GM18519 (cell line): ENCODE measurements at regions not wholly inside any gene's neighbourhood (a gene's known extent, or its start where the extent isn't known, plus 50 kb on each side); places are given as distances from the start of the nearest gene placed in this dataset.
"Not testable (repeated sequence)": the region's sequence is repeated elsewhere in the genome, so short reads cannot be mapped to it uniquely, and the experiment has no call there.

ENCODE experiments used
- ATAC-seq: cut with Tn5 transposase; IDR thresholded peaks from one replicate; pipeline ENCODE4 v1.9.1; 2021; ENCODE audit warnings: mild to moderate bottlenecking, moderate library complexity; ENCODE audit not compliant: unreplicated experiment, low FRiP score

- ATAC-seq: no peak
Observed at GRCh38 chrX:74085642-74086236, 218.2 kb upstream of the ZCCHC13 start.

DNA sequence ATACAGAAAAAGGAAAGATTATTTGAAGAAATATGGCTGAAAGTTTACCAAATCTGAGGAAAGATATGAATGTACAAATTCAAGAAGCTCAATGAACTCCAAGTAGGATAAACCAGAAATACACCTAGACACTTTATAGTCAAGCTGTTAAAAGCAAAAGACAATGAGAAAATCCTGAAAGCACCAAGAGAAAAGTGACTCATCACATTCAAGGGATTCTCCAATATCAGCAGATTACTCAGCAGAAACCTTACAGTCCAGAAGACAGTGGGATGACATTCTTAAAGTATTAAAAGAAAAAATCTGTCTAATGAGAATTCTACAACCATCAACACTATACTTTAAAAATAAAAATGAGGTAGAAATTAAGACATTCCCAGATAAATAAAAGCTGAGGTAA lies 223.8 kb upstream of the ZCCHC13 start:
- no peak for ATAC-seq

- no peak for ATAC-seq
Observed at GRCh38 chrX:74065831-74066390, 213.4 kb upstream of the XIST start.

DNA sequence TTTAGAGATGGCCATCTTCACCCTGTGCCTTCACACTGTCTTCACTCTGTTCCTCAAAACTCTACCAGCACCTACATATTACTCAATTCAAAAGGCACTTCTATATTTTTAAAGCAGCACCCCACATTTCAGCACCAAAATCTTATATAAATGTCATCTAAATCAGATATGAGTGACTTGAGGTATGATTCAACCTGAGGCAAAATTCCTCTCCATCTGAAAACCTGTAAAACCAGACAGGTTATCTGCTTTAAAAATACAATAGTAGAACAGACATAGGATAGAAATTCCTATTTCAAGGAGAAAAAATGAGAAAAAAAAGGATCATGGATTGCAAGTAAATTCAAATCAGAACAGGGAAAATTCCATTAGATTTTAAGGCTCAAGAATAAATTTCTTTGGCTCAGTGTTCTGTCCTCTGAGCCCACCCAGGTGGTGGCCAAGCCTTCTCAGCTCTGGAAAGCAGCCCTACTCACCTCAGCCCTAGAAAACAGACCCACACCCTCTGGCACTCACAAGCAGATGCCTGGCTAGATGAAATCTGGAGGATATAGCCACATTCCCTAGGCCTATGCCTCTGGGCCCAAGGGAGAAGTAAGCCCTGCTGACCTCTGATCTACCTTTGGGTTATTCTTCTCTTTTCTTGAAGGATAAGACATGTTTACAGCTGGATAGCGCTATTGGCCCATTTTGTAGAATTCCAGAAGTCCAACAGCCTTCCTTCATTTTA lies 211.1 kb upstream of the XIST start:
- no peak for ATAC-seq

- ATAC-seq: no peak
Observed at GRCh38 chrX:74061879-74062278, 209.4 kb upstream of the XIST start.

DNA sequence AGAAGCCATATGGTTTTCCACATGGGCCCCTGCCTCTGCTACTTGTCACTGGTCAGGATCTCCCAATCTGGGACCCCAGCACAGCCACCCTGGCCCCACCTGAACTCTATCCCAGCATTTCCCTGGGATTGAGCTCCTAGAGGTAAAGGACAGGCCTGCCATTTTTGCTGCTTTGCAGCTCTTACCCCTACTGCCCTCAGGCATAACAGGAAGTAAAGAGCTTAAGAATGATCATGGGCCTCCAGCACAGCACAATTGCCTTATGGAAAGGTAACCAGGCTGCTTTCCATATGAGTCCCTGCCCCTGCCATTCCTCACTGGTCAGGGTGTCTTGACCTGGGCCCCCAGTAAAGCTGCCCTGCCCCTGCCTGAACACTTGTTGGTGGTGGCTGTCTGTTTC lies 196.6 kb upstream of the XIST start:
- ATAC-seq: no peak

GRCh38 chrX:74034066-74034465 lies 181.6 kb upstream of the XIST start:
- ATAC-seq: not testable (repeated sequence)

DNA sequence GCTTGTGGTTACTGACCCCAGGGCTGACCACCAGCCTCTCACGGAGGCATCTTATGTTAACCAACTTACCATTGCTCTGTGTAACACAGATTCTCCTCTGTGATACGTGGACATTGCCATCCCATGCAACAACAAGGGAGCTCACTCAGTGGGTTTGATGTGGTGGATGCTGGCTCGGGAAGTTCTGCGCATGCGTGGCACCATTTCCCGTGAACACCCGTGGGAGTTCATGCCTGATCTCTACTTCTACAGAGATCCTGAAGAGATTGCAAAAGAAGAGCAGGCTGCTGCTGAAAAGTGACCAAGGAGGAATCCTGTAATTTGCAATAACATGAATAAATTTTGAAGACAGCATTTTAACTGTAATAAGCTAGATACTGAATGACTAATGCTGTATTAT lies 179.0 kb upstream of the XIST start:
- not testable (repeated sequence) for ATAC-seq

DNA sequence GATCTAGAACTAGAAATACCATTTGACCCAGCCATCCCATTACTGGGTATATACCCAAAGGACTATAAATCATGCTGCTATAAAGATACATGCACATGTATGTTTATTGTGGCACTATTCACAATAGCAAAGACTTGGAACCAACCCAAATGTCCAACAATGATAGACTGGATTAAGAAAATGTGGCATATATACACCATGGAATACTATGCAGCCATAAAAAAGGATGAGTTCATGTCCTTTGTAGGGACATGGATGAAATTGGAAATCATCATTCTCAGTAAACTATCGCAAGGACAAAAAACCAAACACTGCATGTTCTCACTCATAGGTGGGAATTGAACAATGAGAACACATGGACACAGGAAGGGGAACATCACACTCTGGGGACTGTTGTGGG lies 178.3 kb upstream of the XIST start:
- ATAC-seq: not testable (repeated sequence)

- ATAC-seq: not testable (repeated sequence)
Observed at GRCh38 chrX:74025145-74025544, 172.6 kb upstream of the XIST start.

DNA sequence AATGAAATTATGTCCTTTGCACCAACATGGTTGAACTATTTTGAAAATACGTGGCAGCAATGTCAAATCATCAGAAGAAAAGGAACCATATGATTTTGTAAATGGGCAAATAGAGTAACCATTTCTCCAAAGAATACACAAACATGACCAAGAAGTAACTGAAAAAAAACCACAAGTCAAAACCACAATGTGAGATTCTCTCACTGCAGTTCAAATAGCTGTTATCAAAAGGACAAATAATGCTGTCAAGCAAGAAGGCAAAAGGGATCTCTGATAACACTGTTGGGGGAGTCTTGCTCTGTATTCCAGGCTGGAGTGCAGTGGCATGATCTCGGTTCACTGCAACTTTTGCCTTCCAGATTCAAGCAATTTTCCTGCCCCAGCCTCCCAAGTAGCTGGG lies 170.7 kb upstream of the XIST start:
- no peak for ATAC-seq

GRCh38 chrX:74018253-74018652 lies 165.7 kb upstream of the XIST start:
- no peak for ATAC-seq

- no peak for ATAC-seq
Observed at GRCh38 chrX:74015379-74016019, 163.0 kb upstream of the XIST start.

DNA sequence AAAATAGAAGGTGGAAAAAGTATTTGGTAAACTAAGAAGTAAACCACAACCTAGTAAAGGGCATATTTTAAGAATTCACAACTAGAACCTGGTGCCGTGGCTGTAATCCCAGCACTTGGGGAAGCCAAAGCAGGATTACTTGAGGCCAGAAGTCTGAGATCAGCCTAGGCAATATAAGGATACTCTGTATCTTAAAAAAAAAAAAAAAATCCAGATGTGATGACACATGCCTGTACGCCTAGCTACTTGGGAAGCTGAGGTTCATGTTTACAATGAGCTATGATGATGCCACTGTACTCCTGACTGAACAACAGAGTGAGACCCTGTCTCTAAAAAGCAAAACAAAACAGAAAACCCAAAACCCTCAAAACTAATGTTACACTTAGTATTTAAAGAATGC lies 156.5 kb upstream of the XIST start:
- no peak for ATAC-seq

GRCh38 chrX:73992019-73992418 lies 139.5 kb upstream of the XIST start:
- ATAC-seq: no peak

DNA sequence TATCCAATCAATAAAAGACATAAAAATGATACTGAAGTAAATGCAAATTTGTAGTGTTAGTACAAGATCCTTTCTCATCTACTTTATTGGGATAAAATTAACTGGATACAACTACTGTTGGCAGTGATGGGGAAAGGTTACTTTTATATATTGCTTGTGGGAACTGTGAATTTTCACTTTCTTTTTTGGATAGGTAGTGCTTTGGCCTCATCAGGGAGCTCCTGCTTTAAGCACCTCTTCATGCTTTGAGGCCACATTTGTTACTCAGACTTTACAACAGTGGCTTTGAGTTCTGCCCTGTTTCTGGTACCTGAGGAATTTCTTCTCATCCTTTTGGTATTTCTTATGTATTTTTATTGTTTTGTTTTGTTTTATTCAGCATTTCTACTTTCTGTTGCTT lies 134.7 kb upstream of the XIST start:
- ATAC-seq: no peak

GRCh38 chrX:73979551-73980131 lies 127.1 kb upstream of the XIST start:
- no peak for ATAC-seq

- peak; percentile 80 for ATAC-seq
Observed at GRCh38 chrX:73977542-73978169, 125.1 kb upstream of the XIST start.

GRCh38 chrX:73967461-73967860 lies 114.9 kb upstream of the XIST start:
- ATAC-seq: not testable (repeated sequence)

GRCh38 chrX:73965833-73966232 lies 113.3 kb upstream of the XIST start:
- no peak for ATAC-seq

DNA sequence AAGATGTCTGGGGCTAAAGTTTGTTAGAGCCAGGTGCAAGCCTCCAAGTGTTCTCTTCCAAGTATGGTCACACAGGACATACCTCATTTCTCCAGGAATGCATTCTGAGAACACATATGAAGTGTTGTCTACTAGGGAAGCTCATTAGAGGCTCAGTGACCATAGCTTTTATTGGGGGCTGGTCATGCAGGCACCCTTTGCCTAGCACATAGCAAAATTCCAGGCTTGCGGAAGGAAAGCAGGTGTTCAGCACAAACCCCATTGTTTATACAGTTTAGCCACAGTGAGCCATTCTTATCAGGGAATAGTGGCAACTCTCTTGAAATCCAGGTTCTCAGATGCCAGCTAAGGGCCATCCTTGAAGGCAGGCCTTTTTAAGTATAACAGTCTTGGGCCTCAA lies 112.1 kb upstream of the XIST start:
- ATAC-seq: no peak
